Ovary (tissue), 3 donors: ENCODE measurements at regions not wholly inside any gene's neighbourhood (a gene's known extent, or its start where the extent isn't known, plus 50 kb on each side); places are given as distances from the start of the nearest gene placed in this dataset.

Experiments
- POLR2A ChIP-seq: fragments of 450-650 bp; IDR thresholded peaks from one replicate; pipeline ENCODE4 v1.6.1; 2017; ENCODE audit warnings: antibody characterized with exemption, mild to moderate bottlenecking, moderate library complexity
- TF ChIP-seq, protein P1 (sequence below), 3 donors: fragments of 450-650 bp in 2 of 3; fragments of 200-600 bp in 1 of 3; IDR thresholded peaks; one replicate each; pipeline versions ENCODE4 v1.5.1 to v1.8.0; 2016 to 2022; ENCODE audit warnings: antibody characterized with exemption in 3 of 3, mild to moderate bottlenecking in 1 of 3
- donor health status: DM: no; HTN: no; CAD: no.

DNA sequence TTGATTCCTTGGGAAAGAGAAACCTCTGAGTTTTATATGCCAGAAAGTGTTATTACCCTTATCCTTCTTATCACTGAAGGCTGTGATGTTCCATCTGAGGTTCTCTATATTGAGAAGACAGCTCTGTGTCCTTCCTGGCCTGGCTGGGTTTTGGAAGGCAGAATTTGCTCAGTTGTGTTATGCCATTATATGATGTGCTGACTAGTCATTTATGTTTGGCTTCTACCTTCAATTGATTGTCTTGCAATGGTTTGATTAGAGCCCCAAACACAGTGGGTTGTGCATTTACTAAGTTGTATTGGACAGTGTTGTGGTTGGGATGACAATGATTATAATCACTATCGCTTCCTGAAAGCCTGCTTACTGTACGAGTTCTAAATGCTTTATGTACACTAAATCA, 265.7 kb downstream of the SNAPC1 start:
- TF ChIP-seq, protein P1, sequence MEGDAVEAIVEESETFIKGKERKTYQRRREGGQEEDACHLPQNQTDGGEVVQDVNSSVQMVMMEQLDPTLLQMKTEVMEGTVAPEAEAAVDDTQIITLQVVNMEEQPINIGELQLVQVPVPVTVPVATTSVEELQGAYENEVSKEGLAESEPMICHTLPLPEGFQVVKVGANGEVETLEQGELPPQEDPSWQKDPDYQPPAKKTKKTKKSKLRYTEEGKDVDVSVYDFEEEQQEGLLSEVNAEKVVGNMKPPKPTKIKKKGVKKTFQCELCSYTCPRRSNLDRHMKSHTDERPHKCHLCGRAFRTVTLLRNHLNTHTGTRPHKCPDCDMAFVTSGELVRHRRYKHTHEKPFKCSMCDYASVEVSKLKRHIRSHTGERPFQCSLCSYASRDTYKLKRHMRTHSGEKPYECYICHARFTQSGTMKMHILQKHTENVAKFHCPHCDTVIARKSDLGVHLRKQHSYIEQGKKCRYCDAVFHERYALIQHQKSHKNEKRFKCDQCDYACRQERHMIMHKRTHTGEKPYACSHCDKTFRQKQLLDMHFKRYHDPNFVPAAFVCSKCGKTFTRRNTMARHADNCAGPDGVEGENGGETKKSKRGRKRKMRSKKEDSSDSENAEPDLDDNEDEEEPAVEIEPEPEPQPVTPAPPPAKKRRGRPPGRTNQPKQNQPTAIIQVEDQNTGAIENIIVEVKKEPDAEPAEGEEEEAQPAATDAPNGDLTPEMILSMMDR (IDR thresholded peaks at IDR 0.05) = no peak
- no peak for TF ChIP-seq POLR2A
